OCI-LY1 (cell line): ENCODE measurements at regions not wholly inside any gene's neighbourhood (a gene's known extent, or its start where the extent isn't known, plus 50 kb on each side); places are given as distances from the start of the nearest gene placed in this dataset.

ENCODE experiments used
- EZH2 ChIP-seq: fragments of 200-600 bp; sonication (generic), shearing (Covaris generic); IDR thresholded peaks from 2 replicates; pipeline ENCODE4 v1.8.0; 2017; ENCODE audit warnings: borderline replicate concordance, mixed run types, mild to moderate bottlenecking, antibody characterized with exemption, low read length, moderate library complexity, mixed read lengths
- TF ChIP-seq, protein P1 (sequence below): fragments of 200-600 bp; sonication (generic), shearing (Covaris generic); IDR thresholded peaks from 2 replicates; pipeline ENCODE4 v1.5.1; 2017; ENCODE audit warnings: mild to moderate bottlenecking, antibody characterized with exemption, low read length, moderate library complexity, mixed read lengths

GRCh38 chr1:14112613-14113012 lies 412.6 kb downstream of the PRDM2 start:
- TF ChIP-seq, protein P1, sequence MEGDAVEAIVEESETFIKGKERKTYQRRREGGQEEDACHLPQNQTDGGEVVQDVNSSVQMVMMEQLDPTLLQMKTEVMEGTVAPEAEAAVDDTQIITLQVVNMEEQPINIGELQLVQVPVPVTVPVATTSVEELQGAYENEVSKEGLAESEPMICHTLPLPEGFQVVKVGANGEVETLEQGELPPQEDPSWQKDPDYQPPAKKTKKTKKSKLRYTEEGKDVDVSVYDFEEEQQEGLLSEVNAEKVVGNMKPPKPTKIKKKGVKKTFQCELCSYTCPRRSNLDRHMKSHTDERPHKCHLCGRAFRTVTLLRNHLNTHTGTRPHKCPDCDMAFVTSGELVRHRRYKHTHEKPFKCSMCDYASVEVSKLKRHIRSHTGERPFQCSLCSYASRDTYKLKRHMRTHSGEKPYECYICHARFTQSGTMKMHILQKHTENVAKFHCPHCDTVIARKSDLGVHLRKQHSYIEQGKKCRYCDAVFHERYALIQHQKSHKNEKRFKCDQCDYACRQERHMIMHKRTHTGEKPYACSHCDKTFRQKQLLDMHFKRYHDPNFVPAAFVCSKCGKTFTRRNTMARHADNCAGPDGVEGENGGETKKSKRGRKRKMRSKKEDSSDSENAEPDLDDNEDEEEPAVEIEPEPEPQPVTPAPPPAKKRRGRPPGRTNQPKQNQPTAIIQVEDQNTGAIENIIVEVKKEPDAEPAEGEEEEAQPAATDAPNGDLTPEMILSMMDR: no peak
- TF ChIP-seq EZH2: no peak
